Gastrocnemius medialis (tissue), 4 donors: ENCODE measurements at regions not wholly inside any gene's neighbourhood (a gene's known extent, or its start where the extent isn't known, plus 50 kb on each side); places are given as distances from the start of the nearest gene placed in this dataset.

Source experiments
- CTCF ChIP-seq, 5 experiments: fragments of 450-650 bp in 3 of 5; fragments of 200-600 bp in 2 of 5; sonication (generic) in 2 of 5; IDR thresholded peaks in 4 of 5; conservative IDR thresholded peaks in 1 of 5; 1 replicate in 4 of 5; 2 replicates in 1 of 5; pipeline ENCODE4 v1.5.1; 2016 to 2019; ENCODE audit warnings: antibody characterized with exemption in 5 of 5, mild to moderate bottlenecking in 3 of 5, moderate library complexity in 3 of 5
- POLR2A ChIP-seq, 2 donors: fragments of 450-650 bp; IDR thresholded peaks; one replicate each; pipeline ENCODE4 v1.6.1; 2017; ENCODE audit warnings: antibody characterized with exemption in 2 of 2, mild to moderate bottlenecking in 2 of 2, moderate library complexity in 2 of 2

GRCh38 chr13:103315711-103316110, 249.5 kb upstream of the SLC10A2 start:
- TF ChIP-seq CTCF (IDR thresholded peaks at IDR 0.05 in 4 of 5, conservative IDR thresholded peaks at IDR 0.05 in 1 of 5), result no peak
- TF ChIP-seq POLR2A (IDR thresholded peaks at IDR 0.05), result no peak
